Testis (tissue), 2 donors: ENCODE measurements at regions not wholly inside any gene's neighbourhood (a gene's known extent, or its start where the extent isn't known, plus 50 kb on each side); places are given as distances from the start of the nearest gene placed in this dataset.
"Not testable (repeated sequence)": the region's sequence is repeated elsewhere in the genome, so short reads cannot be mapped to it uniquely, and the experiment has no call there.

ENCODE experiments used
- DNase-seq: peaks from one replicate; pipeline ENCODE4 v3.0.0-alpha.2; 2019
- H3K27ac ChIP-seq, 2 donors: fragments of 200-600 bp; sonication (generic); one replicate each; pipeline ENCODE4 v1.5.1; 2019
- H3K27me3 ChIP-seq: fragments of 200-600 bp; sonication (generic); one replicate; pipeline ENCODE4 v1.5.1; 2019
- H3K36me3 ChIP-seq: fragments of 200-600 bp; sonication (generic); one replicate; pipeline ENCODE4 v1.5.1; 2017; ENCODE audit warnings: low read depth; ENCODE audit errors: missing control alignments
- H3K4me1 ChIP-seq: fragments of 200-600 bp; sonication (generic); one replicate; pipeline ENCODE4 v1.5.1; 2019
- H3K4me3 ChIP-seq, 2 donors: fragments of 200-600 bp; sonication (generic); one replicate each; pipeline ENCODE4 v1.5.1; 2017 to 2019
- H3K9me3 ChIP-seq: fragments of 200-600 bp; sonication (generic); one replicate; pipeline ENCODE4 v1.5.1; 2017
- POLR2A ChIP-seq: fragments of 450-650 bp; IDR thresholded peaks from one replicate; pipeline ENCODE4 v1.6.1; 2017; ENCODE audit warnings: antibody characterized with exemption, mild to moderate bottlenecking, moderate library complexity
- WGBS, 2 donors: methylation state at CpG; one replicate each; pipeline ENCODE4 v1.1.5; 2018; 5-methylcytosine and 5-hydroxymethylcytosine counted together
- intact Hi-C: fragments of 100-400 bp; cut with DNase I; formaldehyde crosslinking; loops from one replicate; pipeline ENCODE4 v1.15.1; 2023; ENCODE audit warnings: low total_unique reads
- TF ChIP-seq, protein P1 (sequence below), 3 experiments: fragments of 450-650 bp in 2 of 3; fragments of 200-600 bp in 1 of 3; sonication (generic) in 1 of 3; IDR thresholded peaks; one replicate each; pipeline ENCODE4 v1.5.1; 2016 to 2019; ENCODE audit warnings: antibody characterized with exemption in 3 of 3, mild to moderate bottlenecking in 2 of 3, moderate library complexity in 1 of 3

DNA sequence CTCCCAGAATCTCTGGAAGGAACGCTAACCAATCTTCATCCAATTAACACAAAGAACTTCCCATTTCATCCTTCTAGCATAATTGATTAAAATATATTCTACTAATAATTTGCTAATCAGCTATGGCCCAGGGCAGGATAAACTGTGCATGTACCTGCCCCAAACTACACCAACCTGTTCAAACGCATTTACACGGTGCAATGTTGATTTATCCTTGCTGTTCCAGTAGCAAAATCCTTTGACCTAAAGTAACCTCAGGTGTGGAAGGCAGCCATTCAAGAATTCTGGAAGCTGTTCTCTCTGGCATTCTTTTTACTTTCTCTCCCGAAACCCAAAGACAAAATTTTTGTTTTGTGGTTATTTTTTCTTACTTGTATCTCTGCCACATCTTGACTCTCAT, 309.4 kb downstream of the ZNF674 start:
- no peak for DNase-seq
- H3K4me3 ChIP-seq = no peak overlapping the region
- 88 to 89% methylated on average over 4 of the region's 4 CpGs for WGBS, 2 donors
- H3K4me1 ChIP-seq = no peaks in the 10 kb centered on the region
- no peak for TF ChIP-seq POLR2A
- TF ChIP-seq, protein P1, sequence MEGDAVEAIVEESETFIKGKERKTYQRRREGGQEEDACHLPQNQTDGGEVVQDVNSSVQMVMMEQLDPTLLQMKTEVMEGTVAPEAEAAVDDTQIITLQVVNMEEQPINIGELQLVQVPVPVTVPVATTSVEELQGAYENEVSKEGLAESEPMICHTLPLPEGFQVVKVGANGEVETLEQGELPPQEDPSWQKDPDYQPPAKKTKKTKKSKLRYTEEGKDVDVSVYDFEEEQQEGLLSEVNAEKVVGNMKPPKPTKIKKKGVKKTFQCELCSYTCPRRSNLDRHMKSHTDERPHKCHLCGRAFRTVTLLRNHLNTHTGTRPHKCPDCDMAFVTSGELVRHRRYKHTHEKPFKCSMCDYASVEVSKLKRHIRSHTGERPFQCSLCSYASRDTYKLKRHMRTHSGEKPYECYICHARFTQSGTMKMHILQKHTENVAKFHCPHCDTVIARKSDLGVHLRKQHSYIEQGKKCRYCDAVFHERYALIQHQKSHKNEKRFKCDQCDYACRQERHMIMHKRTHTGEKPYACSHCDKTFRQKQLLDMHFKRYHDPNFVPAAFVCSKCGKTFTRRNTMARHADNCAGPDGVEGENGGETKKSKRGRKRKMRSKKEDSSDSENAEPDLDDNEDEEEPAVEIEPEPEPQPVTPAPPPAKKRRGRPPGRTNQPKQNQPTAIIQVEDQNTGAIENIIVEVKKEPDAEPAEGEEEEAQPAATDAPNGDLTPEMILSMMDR (IDR thresholded peaks at IDR 0.05) = no peak
- no peak overlapping the region for H3K27ac ChIP-seq
- H3K27me3 ChIP-seq = no peaks in the 10 kb centered on the region
- no peaks in the 10 kb centered on the region for H3K36me3 ChIP-seq
- intact Hi-C loops = no loop called here
- H3K9me3 ChIP-seq = no peaks in the 10 kb centered on the region

GRCh38 chrX:46234775-46235174, 310.4 kb downstream of the ZNF674 start:
- TF ChIP-seq, protein P1 (IDR thresholded peaks at IDR 0.05) = no peak
- TF ChIP-seq POLR2A = no peak
- H3K4me1 ChIP-seq = no peaks in the 10 kb centered on the region
- no peak overlapping the region for H3K27ac ChIP-seq
- no peaks in the 10 kb centered on the region for H3K9me3 ChIP-seq
- DNase-seq = no peak
- H3K27me3 ChIP-seq = no peaks in the 10 kb centered on the region
- intact Hi-C loops = no loop called here
- 63 to 65% methylated on average over 2 of the region's 2 CpGs for WGBS, 2 donors
- H3K36me3 ChIP-seq = no peaks in the 10 kb centered on the region
- H3K4me3 ChIP-seq = no peak overlapping the region

- 98% methylated on average over 6 of the region's 6 CpGs; no CpG with 5 or more reads in 1 of the 2 donors for WGBS, 2 donors
- no peak overlapping the region for H3K27ac ChIP-seq
Measured at GRCh38 chrX:46228389-46228788, 316.8 kb downstream of the ZNF674 start.

GRCh38 chrX:46226422-46226821, 318.8 kb downstream of the ZNF674 start:
- Histone ChIP-seq H3K9me3 (no peaks in the 10 kb centered on the region), H3K4me3 (no peak overlapping the region), H3K4me1 (no peaks in the 10 kb centered on the region), H3K27ac (no peak overlapping the region), H3K27me3 (no peaks in the 10 kb centered on the region), H3K36me3 (no peaks in the 10 kb centered on the region)
- WGBS, 2 donors = 93 to 100% methylated on average over 1 of the region's 1 CpG
- DNase-seq = no peak
- intact Hi-C loops = no loop called here
- TF ChIP-seq POLR2A = no peak
- TF ChIP-seq, protein P1 (IDR thresholded peaks at IDR 0.05) = no peak

More at GRCh38 chrX:46228389-46228788, 316.8 kb downstream of the ZNF674 start:
- Histone ChIP-seq H3K4me1 (no peaks in the 10 kb centered on the region), H3K36me3 (no peaks in the 10 kb centered on the region), H3K27me3 (no peaks in the 10 kb centered on the region), H3K9me3 (no peaks in the 10 kb centered on the region), H3K4me3 (no peak overlapping the region)
- DNase-seq = no peak
- TF ChIP-seq, protein P1 (IDR thresholded peaks at IDR 0.05) = no peak
- TF ChIP-seq POLR2A = no peak
- intact Hi-C loops = no loop called here

DNA sequence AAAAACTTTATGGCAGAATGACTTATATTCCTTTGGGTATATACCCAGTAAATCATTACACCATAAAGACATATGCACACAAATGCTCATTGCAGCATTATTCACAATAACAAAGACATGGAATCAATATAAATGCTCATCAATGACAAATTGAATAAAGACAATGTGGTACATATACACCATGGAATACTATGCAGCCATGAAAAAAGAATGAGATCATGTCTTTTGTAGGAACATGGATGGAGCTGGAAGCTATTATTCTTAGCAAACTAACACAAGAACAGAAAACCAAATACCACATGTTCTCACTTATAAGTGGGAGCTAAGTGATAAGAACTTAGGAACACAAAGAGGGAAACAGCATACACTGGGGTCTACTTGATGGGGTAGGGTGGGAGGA, 321.7 kb downstream of the ZNF674 start:
- intact Hi-C loops, H3K4me3 ChIP-seq, DNase-seq: not testable (repeated sequence)

More for the DNA sequence above, 321.7 kb downstream of the ZNF674 start:
- not testable (repeated sequence) for H3K4me1 ChIP-seq, H3K27me3 ChIP-seq, H3K27ac ChIP-seq, H3K36me3 ChIP-seq, H3K9me3 ChIP-seq
